HEK293 (cell line): ENCODE measurements at regions not wholly inside any gene's neighbourhood (a gene's known extent, or its start where the extent isn't known, plus 50 kb on each side); places are given as distances from the start of the nearest gene placed in this dataset.

Source experiments
- CTCF ChIA-PET: fragments of 350-600 bp; formaldehyde crosslinking; extraction: SDS; loops from one replicate; lab custom pipeline; 2021; ENCODE audit warnings: antibody characterized with exemption; lab: Yijun Ruan, JAX
- POLR2A ChIA-PET: fragments of 300-600 bp; formaldehyde crosslinking; extraction: SDS; loops from one replicate; lab custom pipeline; 2020; ENCODE audit warnings: antibody characterized with exemption, inconsistent platforms; lab: Yijun Ruan, JAX
- H3K27ac ChIP-seq: fragments of 200-500 bp; sonication (Bioruptor generic); 2 replicates; pipeline ENCODE4 v1.5.1; 2014; ENCODE audit warnings: low read depth, low read length, control low read depth, inconsistent platforms; ENCODE audit errors: extremely low read depth
- H3K36me3 ChIP-seq, 2 experiments: fragments of 200-500 bp in 1 of 2; sonication (Bioruptor generic) in 1 of 2; 1 replicate in 1 of 2; 2 replicates in 1 of 2; pipeline ENCODE4 v1.5.1; 2014 to 2017; ENCODE audit warnings: inconsistent platforms in 2 of 2, low read length in 2 of 2; ENCODE audit not compliant: control insufficient read depth in 2 of 2, insufficient read depth in 1 of 2
- H3K4me1 ChIP-seq: fragments of 200-500 bp; sonication (Bioruptor generic); 2 replicates; pipeline ENCODE4 v1.5.1; 2014; ENCODE audit warnings: mild to moderate bottlenecking, low read length, inconsistent platforms; ENCODE audit not compliant: control insufficient read depth, insufficient read depth
- H3K4me3 ChIP-seq: 2 replicates; pipeline ENCODE4 v1.5.1; 2011; ENCODE audit warnings: low read depth, mild to moderate bottlenecking, control low read depth, low read length, moderate library complexity
- H3K9me3 ChIP-seq: fragments of 200-500 bp; sonication (Bioruptor generic); 2 replicates; pipeline ENCODE4 v1.5.1; 2014; ENCODE audit warnings: low read depth, low read length, inconsistent platforms; ENCODE audit not compliant: control insufficient read depth, insufficient read depth
- AEBP2 ChIP-seq: fragments of 450-650 bp; formaldehyde crosslinking; IDR thresholded peaks from 2 replicates; pipeline ENCODE4 v1.5.1; 2016; ENCODE audit warnings: missing biosample characterization, missing genetic modification characterization, borderline replicate concordance
- BCL11B ChIP-seq: fragments of 450-650 bp; formaldehyde crosslinking; IDR thresholded peaks from 2 replicates; pipeline ENCODE4 v1.5.1; 2016; ENCODE audit warnings: low read depth, missing biosample characterization, missing genetic modification characterization
- GLI4 ChIP-seq: fragments of 450-650 bp; formaldehyde crosslinking; IDR thresholded peaks from 2 replicates; pipeline ENCODE4 v1.5.1; 2016; ENCODE audit warnings: missing biosample characterization, missing genetic modification characterization
- HOXA7 ChIP-seq: sonication (generic); formaldehyde crosslinking; IDR thresholded peaks from 2 replicates; pipeline ENCODE4 v1.8.1; 2022; ENCODE audit warnings: missing genetic modification reagents, borderline replicate concordance
- HOXC10 ChIP-seq: sonication (generic); formaldehyde crosslinking; IDR thresholded peaks from 2 replicates; pipeline ENCODE4 v1.8.1; 2023; ENCODE audit warnings: mild to moderate bottlenecking, missing genetic modification reagents
- OSR2 ChIP-seq: fragments of 450-650 bp; formaldehyde crosslinking; IDR thresholded peaks from 2 replicates; pipeline ENCODE4 v1.5.1; 2016; ENCODE audit warnings: missing biosample characterization, missing genetic modification characterization
- PBX3 ChIP-seq: sonication (generic); formaldehyde crosslinking; IDR thresholded peaks from 2 replicates; pipeline ENCODE4 v1.8.1; 2022; ENCODE audit warnings: mild to moderate bottlenecking, moderate library complexity, missing genetic modification reagents
- REST ChIP-seq: fragments of 450-650 bp; formaldehyde crosslinking; IDR thresholded peaks from 2 replicates; pipeline ENCODE4 v1.5.1; 2016; ENCODE audit warnings: missing biosample characterization, missing genetic modification characterization
- SCRT1 ChIP-seq: fragments of 450-650 bp; formaldehyde crosslinking; IDR thresholded peaks from 2 replicates; pipeline ENCODE4 v1.5.1; 2016; ENCODE audit warnings: missing biosample characterization, missing genetic modification characterization, borderline replicate concordance
- SP7 ChIP-seq: fragments of 450-650 bp; formaldehyde crosslinking; IDR thresholded peaks from 2 replicates; pipeline ENCODE4 v1.5.1; 2016; ENCODE audit warnings: missing biosample characterization, missing genetic modification characterization
- TCF7L2 ChIP-seq: IDR thresholded peaks from 2 replicates; pipeline ENCODE4 v1.6.1; 2011; ENCODE audit warnings: low read depth, mild to moderate bottlenecking, inconsistent platforms, low read length, moderate library complexity, borderline replicate concordance
- WT1 ChIP-seq: fragments of 450-650 bp; formaldehyde crosslinking; IDR thresholded peaks from 2 replicates; pipeline ENCODE4 v1.5.1; 2016; ENCODE audit warnings: missing biosample characterization, missing genetic modification characterization
- ZBTB6 ChIP-seq: fragments of 450-650 bp; formaldehyde crosslinking; IDR thresholded peaks from 2 replicates; pipeline ENCODE4 v1.5.1; 2017; ENCODE audit warnings: missing biosample characterization, missing genetic modification characterization
- ZBTB7A ChIP-seq: fragments of 450-650 bp; formaldehyde crosslinking; IDR thresholded peaks from 2 replicates; pipeline ENCODE4 v1.5.1; 2016; ENCODE audit warnings: low read depth, missing biosample characterization, missing genetic modification characterization
- ZFP41 ChIP-seq: fragments of 450-650 bp; formaldehyde crosslinking; IDR thresholded peaks from 2 replicates; pipeline ENCODE4 v1.5.1; 2016; ENCODE audit warnings: missing biosample characterization, missing genetic modification characterization, borderline replicate concordance
- ZNF184 ChIP-seq: fragments of 450-650 bp; IDR thresholded peaks from 2 replicates; pipeline ENCODE4 v1.5.1; 2018; ENCODE audit warnings: missing biosample characterization, mild to moderate bottlenecking, missing genetic modification characterization
- ZNF2 ChIP-seq: fragments of 450-650 bp; formaldehyde crosslinking; IDR thresholded peaks from 2 replicates; pipeline ENCODE4 v1.5.1; 2016; ENCODE audit warnings: missing biosample characterization, missing genetic modification characterization
- ZNF335 ChIP-seq: fragments of 450-650 bp; formaldehyde crosslinking; conservative IDR thresholded peaks from 2 replicates; pipeline ENCODE4 v1.5.1; 2016; ENCODE audit warnings: missing biosample characterization, missing genetic modification characterization
- ZNF341 ChIP-seq: fragments of 450-650 bp; formaldehyde crosslinking; IDR thresholded peaks from 2 replicates; pipeline ENCODE4; 2016; ENCODE audit warnings: low read depth, missing biosample characterization, missing genetic modification characterization
- ZNF433 ChIP-seq: fragments of 450-650 bp; formaldehyde crosslinking; IDR thresholded peaks from 2 replicates; pipeline ENCODE4 v1.5.1; 2016; ENCODE audit warnings: missing biosample characterization, missing genetic modification characterization, low read depth
- ZNF549 ChIP-seq: fragments of 450-650 bp; IDR thresholded peaks from 2 replicates; pipeline ENCODE4 v1.5.1; 2018; ENCODE audit warnings: missing biosample characterization, missing genetic modification characterization, mild to moderate bottlenecking, inconsistent platforms, moderate library complexity
- ZNF600 ChIP-seq: fragments of 450-650 bp; formaldehyde crosslinking; IDR thresholded peaks from 2 replicates; pipeline ENCODE4 v1.5.1; 2016; ENCODE audit warnings: missing biosample characterization, missing genetic modification characterization
- ZNF621 ChIP-seq: fragments of 450-650 bp; formaldehyde crosslinking; IDR thresholded peaks from 2 replicates; pipeline ENCODE4 v1.5.1; 2017; ENCODE audit warnings: missing biosample characterization, missing genetic modification characterization
- ZNF629 ChIP-seq: fragments of 450-650 bp; formaldehyde crosslinking; IDR thresholded peaks from 2 replicates; pipeline ENCODE4 v1.5.1; 2017; ENCODE audit warnings: missing biosample characterization, missing genetic modification characterization
- ZNF660 ChIP-seq: fragments of 450-650 bp; IDR thresholded peaks from 2 replicates; pipeline ENCODE4 v1.5.1; 2018; ENCODE audit warnings: missing biosample characterization, mild to moderate bottlenecking, missing genetic modification characterization
- ZNF768 ChIP-seq: fragments of 450-650 bp; formaldehyde crosslinking; IDR thresholded peaks from 2 replicates; pipeline ENCODE4 v1.5.1; 2018; ENCODE audit warnings: missing biosample characterization, mild to moderate bottlenecking, missing genetic modification characterization
- ZNF785 ChIP-seq: fragments of 450-650 bp; formaldehyde crosslinking; IDR thresholded peaks from 2 replicates; pipeline ENCODE4 v1.5.1; 2016; ENCODE audit warnings: missing biosample characterization, missing genetic modification characterization
- ZNF791 ChIP-seq: fragments of 450-650 bp; formaldehyde crosslinking; IDR thresholded peaks from 2 replicates; pipeline ENCODE4 v1.5.1; 2016; ENCODE audit warnings: missing biosample characterization, missing genetic modification characterization
- ZNF843 ChIP-seq: fragments of 450-650 bp; formaldehyde crosslinking; IDR thresholded peaks from 2 replicates; pipeline ENCODE4 v1.5.1; 2016; ENCODE audit warnings: missing biosample characterization, missing genetic modification characterization
- ZXDB ChIP-seq: fragments of 450-650 bp; formaldehyde crosslinking; IDR thresholded peaks from 2 replicates; pipeline ENCODE4 v1.5.1; 2016; ENCODE audit warnings: missing biosample characterization, missing genetic modification characterization
- TF ChIP-seq, protein P1 (sequence below): fragments of 450-650 bp; formaldehyde crosslinking; IDR thresholded peaks from 2 replicates; pipeline ENCODE4 v1.5.1; 2016; ENCODE audit warnings: missing biosample characterization, missing genetic modification characterization

DNA sequence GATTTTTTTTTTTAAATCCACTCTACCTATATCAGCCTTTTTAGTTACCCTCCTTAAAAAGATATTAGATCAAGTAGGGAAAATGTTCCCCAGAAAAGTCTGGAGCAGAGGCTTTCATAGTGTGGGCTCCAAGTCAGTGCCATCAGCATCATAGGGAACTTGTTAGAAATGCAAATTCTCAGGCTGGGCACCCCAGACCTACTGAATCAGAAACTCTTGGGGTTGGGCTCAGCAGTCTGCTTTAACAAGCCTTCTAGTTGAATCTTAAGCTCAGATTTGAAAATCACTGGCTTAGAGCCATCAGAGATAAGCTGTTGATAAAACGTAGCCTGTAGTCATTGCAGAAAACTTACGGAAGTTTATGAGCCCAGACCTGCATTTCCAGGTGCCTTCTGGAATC, 140.1 kb downstream of the TMEM38B start:
- ChIA-PET POLR2A (no interaction called here), CTCF (no interaction called here)
- no peak for TF ChIP-seq ZNF791
- no peak for TF ChIP-seq HOXA7 (CRISPR knock-in tag)
- TF ChIP-seq, protein P1, sequence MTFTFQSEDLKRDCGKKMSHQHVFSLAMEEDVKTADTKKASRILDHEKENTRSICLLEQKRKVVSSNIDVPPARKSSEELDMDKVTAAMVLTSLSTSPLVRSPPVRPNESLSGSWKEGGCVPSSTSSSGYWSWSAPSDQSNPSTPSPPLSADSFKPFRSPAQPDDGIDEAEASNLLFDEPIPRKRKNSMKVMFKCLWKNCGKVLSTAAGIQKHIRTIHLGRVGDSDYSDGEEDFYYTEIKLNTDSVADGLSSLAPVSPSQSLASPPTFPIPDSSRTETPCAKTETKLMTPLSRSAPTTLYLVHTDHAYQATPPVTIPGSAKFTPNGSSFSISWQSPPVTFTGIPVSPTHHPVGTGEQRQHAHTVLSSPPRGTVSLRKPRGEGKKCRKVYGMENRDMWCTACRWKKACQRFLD (tag by site-specific recombination), result no peak
- no peak for TF ChIP-seq ZBTB6 (tag by site-specific recombination)
- no peak for TF ChIP-seq ZNF660 (tag by site-specific recombination)
- no peak for TF ChIP-seq GLI4 (tag by site-specific recombination)
- no peak for TF ChIP-seq ZXDB
- no peak for TF ChIP-seq ZBTB7A
- TF ChIP-seq PBX3 (CRISPR knock-in tag), result no peak
- TF ChIP-seq AEBP2 (tag by site-specific recombination), result no peak
- TF ChIP-seq ZNF600 (tag by site-specific recombination), result no peak
- no peak for TF ChIP-seq ZNF335 (tag by site-specific recombination)
- no peak for TF ChIP-seq OSR2 (tag by site-specific recombination)
- TF ChIP-seq SP7 (tag by site-specific recombination), result no peak
- no peak for TF ChIP-seq ZNF341 (tag by site-specific recombination)
- TF ChIP-seq ZNF843, result no peak
- TF ChIP-seq ZNF433 (tag by site-specific recombination), result no peak
- no peak for TF ChIP-seq ZNF629 (tag by site-specific recombination)
- no peak for TF ChIP-seq ZNF621 (tag by site-specific recombination)
- no peak for TF ChIP-seq ZNF2 (tag by site-specific recombination)

DNA sequence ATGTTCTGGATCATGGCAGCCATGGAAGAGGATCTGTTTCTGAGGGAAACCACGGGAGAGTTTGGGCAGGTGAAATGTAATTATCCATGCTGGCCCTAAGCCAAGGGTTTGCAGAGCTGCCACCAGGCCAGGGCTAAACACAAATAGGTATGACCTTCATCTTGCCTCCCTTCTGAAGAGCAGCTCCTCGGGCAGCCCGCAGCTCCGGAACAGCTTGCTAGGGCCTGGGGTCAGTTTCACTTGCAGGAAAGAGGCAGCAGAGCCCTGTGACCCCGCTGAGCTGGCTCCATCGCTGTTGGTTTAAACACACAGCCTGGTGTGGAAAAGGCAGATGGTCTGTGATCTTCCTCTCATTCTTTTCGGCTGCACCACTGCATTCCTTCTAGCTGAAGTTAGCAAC, 141.4 kb downstream of the TMEM38B start:
- ChIA-PET POLR2A (interaction anchor here (0.9 kb wide), 1 partner anchor 862 kb away, joined by 7 read pairs; no protein-coding TSS in a partner anchor), CTCF (interaction anchor here (0.6 to 0.7 kb wide), 2 partner anchors 20 to 38 kb away, joined by 3 to 5 read pairs; no protein-coding TSS in a partner anchor)
- Histone ChIP-seq H3K9me3 (no peaks in the 10 kb centered on the region), H3K27ac (no peak overlapping the region), H3K4me3 (no peak overlapping the region), H3K4me1 (no peaks in the 10 kb centered on the region), H3K36me3 (no peaks in the 10 kb centered on the region)
- TF ChIP-seq HOXC10 (CRISPR knock-in tag) (no peak), ZFP41 (tag by site-specific recombination) (no peak), REST (tag by site-specific recombination) (no peak), ZNF549 (tag by site-specific recombination) (no peak), BCL11B (no peak), ZNF184 (tag by site-specific recombination) (no peak), TCF7L2 (no peak), SCRT1 (tag by site-specific recombination) (no peak), ZNF768 (no peak), WT1 (tag by site-specific recombination) (no peak), ZNF785 (tag by site-specific recombination) (no peak)

More for the DNA sequence above, 140.1 kb downstream of the TMEM38B start:
- no peaks in the 10 kb centered on the region for H3K36me3 ChIP-seq
- H3K27ac ChIP-seq, result no peak overlapping the region
- no peaks in the 10 kb centered on the region for H3K4me1 ChIP-seq
- no peaks in the 10 kb centered on the region for H3K9me3 ChIP-seq
- H3K4me3 ChIP-seq, result no peak overlapping the region
